H1 (cell line): ENCODE measurements at regions not wholly inside any gene's neighbourhood (a gene's known extent, or its start where the extent isn't known, plus 50 kb on each side); places are given as distances from the start of the nearest gene placed in this dataset.

Experiments used
- ATF2 ChIP-seq: IDR thresholded peaks from 2 replicates; pipeline ENCODE4 v1.6.1; 2012; ENCODE audit warnings: low read length, inconsistent platforms
- JUND ChIP-seq: IDR thresholded peaks from 2 replicates; pipeline ENCODE4 v1.6.1; 2011; ENCODE audit warnings: mild to moderate bottlenecking, improper control_type of control experiment, low read length
- RNF2 ChIP-seq: fragments of 200-900, 300-1000 bp; sonication (generic); IDR thresholded peaks from 2 replicates; pipeline ENCODE4 v1.7.1; 2016; ENCODE audit warnings: borderline replicate concordance, low read depth, mild to moderate bottlenecking, antibody characterized with exemption, low read length; ENCODE audit not compliant: poor library complexity, severe bottlenecking; ENCODE audit errors: missing control alignments

GRCh38 chr17:33925649-33926048, 329.4 kb upstream of the CCL2 start (continued):
- TF ChIP-seq ATF2, result no peak
- TF ChIP-seq JUND, result no peak
- TF ChIP-seq RNF2, result no peak
